Hematopoietic multipotent progenitor cell (in vitro differentiated cells): ENCODE measurements at regions not wholly inside any gene's neighbourhood (a gene's known extent, or its start where the extent isn't known, plus 50 kb on each side); places are given as distances from the start of the nearest gene placed in this dataset.

Experiments used
- DNase-seq, 3 donors: peaks; one replicate each; pipeline ENCODE4 v3.0.0-alpha.2; 2011 to 2015; ENCODE audit warnings: low read depth in 2 of 3, low spot score in 2 of 3

- no peak for DNase-seq
Observed at GRCh38 chr5:61621202-61621650, 289.2 kb downstream of the ZSWIM6 start.

GRCh38 chr5:61622156-61622555 is 290.1 kb downstream of the ZSWIM6 start:
- no peak for DNase-seq

DNA sequence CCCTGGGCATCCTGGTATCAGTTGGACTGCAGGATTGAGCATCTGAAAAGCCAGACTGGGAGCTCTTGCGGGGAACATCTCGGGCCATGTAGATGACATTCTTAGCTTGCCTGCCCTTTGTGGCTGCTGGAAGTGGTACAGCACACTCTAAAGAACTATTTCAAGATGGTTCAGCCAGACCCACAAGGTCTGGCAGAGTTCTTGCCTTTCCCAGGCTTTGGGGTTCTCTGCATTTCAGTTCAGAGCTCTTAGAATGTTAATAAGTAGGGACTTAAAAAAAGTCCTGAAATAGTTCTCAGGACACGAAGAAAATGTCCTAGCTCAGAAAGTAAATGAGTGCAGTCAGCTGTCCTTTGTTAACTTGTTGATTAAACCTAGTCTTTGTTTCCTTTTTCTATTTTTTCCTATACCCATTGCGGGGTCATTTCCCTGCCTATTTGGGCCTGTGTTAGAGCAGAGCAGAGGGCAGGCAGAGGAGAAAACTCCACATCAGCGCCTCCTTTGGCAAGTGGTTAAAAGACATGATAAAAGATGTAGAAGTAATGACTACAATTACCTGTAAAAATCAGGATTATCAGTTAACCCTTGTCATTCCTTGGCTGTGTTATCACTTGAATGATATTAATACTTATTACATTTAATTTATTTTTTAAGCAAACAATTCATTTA is 291.5 kb downstream of the ZSWIM6 start:
- peak in 2 of 3 donors; percentile 16 to 38 for DNase-seq

DNA sequence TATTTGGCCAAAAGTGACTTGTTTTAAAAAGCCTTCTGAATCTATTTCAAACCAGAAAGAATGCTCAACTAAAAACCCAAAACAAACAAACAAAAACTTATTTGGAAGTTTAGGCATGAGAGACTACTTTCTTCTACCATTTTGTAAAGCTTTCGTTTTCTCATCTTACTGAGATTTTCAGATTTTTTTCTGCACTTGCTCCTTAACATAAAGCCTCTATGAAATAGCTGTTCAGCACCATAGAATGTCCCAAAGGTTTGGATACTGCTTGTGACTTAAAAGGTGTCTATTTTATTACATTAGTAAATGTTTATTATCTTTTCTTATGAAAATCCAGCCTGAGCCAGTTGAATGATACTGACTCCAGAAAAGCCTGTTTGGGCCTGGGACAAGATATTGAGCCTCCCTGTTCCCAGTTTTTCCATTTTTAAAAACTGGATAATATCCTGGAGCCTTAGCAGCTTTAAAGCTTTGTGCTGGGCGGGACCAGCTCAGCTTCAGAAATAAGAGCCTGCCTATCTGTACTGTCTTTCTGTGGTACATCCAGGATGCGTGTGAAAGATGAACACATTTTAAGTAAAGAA is 292.6 kb downstream of the ZSWIM6 start:
- DNase-seq: no peak

DNA sequence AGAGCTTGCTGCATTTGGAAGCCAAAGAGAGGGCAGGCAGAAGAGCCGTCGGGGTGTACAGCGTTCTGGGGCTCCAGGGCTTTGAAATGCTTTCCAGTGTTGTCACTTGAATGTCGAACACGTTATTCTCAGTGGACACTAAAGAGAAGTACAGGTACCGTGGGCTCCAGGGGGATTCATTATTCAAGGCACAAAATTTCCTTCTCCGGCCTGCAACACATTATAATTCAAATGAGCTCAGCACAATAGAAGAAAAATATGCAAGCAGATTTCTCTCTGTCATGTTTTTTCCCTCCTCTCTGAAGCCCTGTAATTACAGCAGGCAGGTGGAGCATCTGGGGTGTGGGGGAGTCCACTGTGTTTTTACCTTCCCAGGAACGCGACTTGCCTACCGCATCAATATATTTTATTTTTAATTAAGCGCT is 293.1 kb downstream of the ZSWIM6 start:
- no peak for DNase-seq

GRCh38 chr5:61625681-61626621 is 293.9 kb downstream of the ZSWIM6 start:
- DNase-seq: peak in 2 of 3 donors; percentile 66 to 73

- DNase-seq: peak in 2 of 3 donors; percentile 10 to 13
Observed at GRCh38 chr5:61626639-61627282, 294.7 kb downstream of the ZSWIM6 start.

GRCh38 chr5:61627531-61627930 is 295.5 kb downstream of the ZSWIM6 start:
- no peak for DNase-seq

GRCh38 chr5:61630908-61631307 is 298.9 kb downstream of the ZSWIM6 start:
- DNase-seq: no peak

DNA sequence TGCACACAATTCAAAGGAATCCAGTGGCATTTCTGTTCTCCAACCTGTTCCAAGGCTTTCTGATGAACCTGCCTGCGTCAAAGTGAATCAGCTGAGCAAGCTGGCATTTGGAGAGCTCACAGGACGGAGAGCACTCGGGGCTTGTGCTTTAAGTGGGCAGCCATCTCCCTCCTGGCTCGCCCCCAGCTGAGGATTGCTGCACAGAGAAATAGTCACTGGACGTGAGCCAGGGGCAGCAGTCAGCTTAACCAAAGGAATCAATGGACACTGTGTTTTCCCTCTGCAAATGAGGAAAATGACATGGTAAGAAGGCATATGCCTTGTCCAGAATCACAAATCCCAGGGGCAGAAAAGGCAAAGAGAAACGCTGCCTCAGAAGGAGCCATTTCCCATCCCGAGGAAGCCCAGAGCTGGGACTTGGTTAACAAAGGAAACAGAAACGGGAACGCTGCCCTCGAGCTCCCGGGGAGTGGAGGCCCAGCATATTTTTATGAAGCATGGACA is 299.4 kb downstream of the ZSWIM6 start:
- no peak for DNase-seq

- no peak for DNase-seq
Observed at GRCh38 chr5:61632064-61632463, 300.0 kb downstream of the ZSWIM6 start.

- DNase-seq: no peak
Observed at GRCh38 chr5:61635271-61635670, 303.2 kb downstream of the ZSWIM6 start.

DNA sequence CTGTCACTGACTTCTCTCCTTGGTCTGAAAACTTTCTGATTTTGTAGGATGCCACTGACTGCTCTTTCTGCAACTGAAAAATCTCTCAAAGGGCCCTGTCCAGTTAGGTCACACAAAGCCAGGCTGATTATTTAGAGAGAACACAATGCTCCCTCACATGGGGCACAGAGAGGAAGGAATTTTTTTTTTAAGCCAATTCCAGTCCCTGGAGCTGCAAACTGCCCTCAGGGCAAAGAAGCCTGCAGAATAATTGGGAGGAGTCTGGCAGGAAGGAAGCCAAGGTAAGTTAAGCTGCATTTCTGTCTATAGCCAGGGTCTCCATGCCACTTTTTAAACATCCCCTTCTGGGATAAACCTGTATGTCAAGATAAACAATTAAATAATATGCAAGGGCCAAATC is 305.5 kb downstream of the ZSWIM6 start:
- no peak for DNase-seq

- no peak for DNase-seq
Observed at GRCh38 chr5:61638476-61638875, 306.4 kb downstream of the ZSWIM6 start.

GRCh38 chr5:61640179-61641021 is 308.3 kb downstream of the ZSWIM6 start:
- no peak for DNase-seq

GRCh38 chr5:61641748-61642565 is 309.9 kb downstream of the ZSWIM6 start:
- DNase-seq: no peak

- DNase-seq: no peak
Observed at GRCh38 chr5:61647672-61648071, 315.6 kb downstream of the ZSWIM6 start.

DNA sequence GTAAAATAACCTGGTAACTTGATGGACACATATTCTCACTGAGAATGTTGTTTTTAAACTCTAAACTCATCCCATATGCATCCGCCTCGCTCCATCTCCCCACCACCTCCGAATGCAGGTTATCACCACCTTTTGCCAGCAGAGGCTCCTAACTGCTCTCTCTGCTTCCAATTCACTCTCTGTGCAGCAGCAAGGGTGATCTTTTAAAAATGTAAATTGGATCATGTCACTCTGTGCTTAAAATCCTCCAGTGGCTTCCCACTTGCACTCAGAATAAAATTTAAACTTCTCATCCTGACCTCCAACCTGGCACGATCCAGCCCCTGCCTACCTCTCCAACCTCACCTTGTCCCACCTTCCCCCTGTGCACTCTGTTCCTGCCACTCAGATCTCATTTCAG is 317.2 kb downstream of the ZSWIM6 start:
- no peak for DNase-seq

GRCh38 chr5:61649971-61650370 is 317.9 kb downstream of the ZSWIM6 start:
- no peak for DNase-seq
